ENCODE measurements at regions not wholly inside any gene's neighbourhood (a gene's known extent, or its start where the extent isn't known, plus 50 kb on each side); places are given as distances from the start of the nearest gene placed in this dataset.

DNA sequence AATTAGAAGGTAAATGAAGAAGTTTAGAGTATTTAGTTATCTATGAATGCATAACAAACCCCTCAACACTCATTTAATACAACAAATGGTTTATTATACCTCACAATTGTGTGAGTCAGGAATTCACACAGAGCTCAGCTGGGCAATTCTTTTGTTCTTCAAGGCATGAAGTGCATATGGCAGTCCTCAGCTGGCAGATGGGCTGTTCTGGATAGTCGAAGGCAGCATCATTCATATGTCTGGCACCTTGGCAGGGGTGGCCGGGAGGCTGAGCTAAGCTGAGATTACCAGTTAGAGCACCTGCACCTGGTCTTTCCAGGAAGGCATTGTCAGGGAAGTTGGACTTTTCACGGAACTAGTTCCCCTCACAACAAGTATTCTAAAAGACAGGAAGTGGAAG, 286.2 kb upstream of the DUSP10 start:
- H3K36me3 ChIP-seq (ENCODE audit: insufficient read depth, low read length): no peaks in the 10 kb centered on the region
- H3K9me3 ChIP-seq (ENCODE audit: insufficient read depth, low read length, severe bottlenecking): no peaks in the 10 kb centered on the region
- no peaks in the 10 kb centered on the region for H3K27me3 ChIP-seq (ENCODE audit: insufficient read depth, low read length, poor library complexity)
- H3K79me2 ChIP-seq (ENCODE audit: insufficient read depth, low read length): no peaks in the 10 kb centered on the region
- no peaks in the 10 kb centered on the region for H3K4me1 ChIP-seq (ENCODE audit: insufficient read depth, low read length)
- H2AFZ ChIP-seq (ENCODE audit: low read depth, low read length): no peak overlapping the region
- no peak for TF ChIP-seq EZH2 (IDR thresholded peaks at IDR 0.05; ENCODE audit: borderline replicate concordance, low read depth, low read length, severe bottlenecking)
- TF ChIP-seq, protein P1, sequence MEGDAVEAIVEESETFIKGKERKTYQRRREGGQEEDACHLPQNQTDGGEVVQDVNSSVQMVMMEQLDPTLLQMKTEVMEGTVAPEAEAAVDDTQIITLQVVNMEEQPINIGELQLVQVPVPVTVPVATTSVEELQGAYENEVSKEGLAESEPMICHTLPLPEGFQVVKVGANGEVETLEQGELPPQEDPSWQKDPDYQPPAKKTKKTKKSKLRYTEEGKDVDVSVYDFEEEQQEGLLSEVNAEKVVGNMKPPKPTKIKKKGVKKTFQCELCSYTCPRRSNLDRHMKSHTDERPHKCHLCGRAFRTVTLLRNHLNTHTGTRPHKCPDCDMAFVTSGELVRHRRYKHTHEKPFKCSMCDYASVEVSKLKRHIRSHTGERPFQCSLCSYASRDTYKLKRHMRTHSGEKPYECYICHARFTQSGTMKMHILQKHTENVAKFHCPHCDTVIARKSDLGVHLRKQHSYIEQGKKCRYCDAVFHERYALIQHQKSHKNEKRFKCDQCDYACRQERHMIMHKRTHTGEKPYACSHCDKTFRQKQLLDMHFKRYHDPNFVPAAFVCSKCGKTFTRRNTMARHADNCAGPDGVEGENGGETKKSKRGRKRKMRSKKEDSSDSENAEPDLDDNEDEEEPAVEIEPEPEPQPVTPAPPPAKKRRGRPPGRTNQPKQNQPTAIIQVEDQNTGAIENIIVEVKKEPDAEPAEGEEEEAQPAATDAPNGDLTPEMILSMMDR (IDR thresholded peaks at IDR 0.05; ENCODE audit: borderline replicate concordance, extremely low read depth, low read length, poor library complexity, severe bottlenecking): no peak
- no peak overlapping the region for H3K4me3 ChIP-seq (ENCODE audit: low read depth in 1 of 2, low read length in 2 of 2)
- H4K20me1 ChIP-seq (ENCODE audit: insufficient read depth, low read length): no peaks in the 10 kb centered on the region
- H3K27ac ChIP-seq (ENCODE audit: low read length): no peak overlapping the region
- DNase-seq: no peak
- no peak overlapping the region for H3K9ac ChIP-seq (ENCODE audit: low read depth, low read length)
- no peak for ATAC-seq (ENCODE audit: insufficient read depth, low read depth)
- H3K4me2 ChIP-seq (ENCODE audit: insufficient read depth, low read length): no peak overlapping the region

GRCh38 chr1:222026280-222026679, 284.4 kb upstream of the DUSP10 start:
- no peaks in the 10 kb centered on the region for H3K27me3 ChIP-seq (ENCODE audit: insufficient read depth, low read length, poor library complexity)
- H2AFZ ChIP-seq (ENCODE audit: low read depth, low read length): no peak overlapping the region
- no peak overlapping the region for H3K4me3 ChIP-seq (ENCODE audit: low read depth in 1 of 2, low read length in 2 of 2)
- DNase-seq (no peak), ATAC-seq (ENCODE audit: insufficient read depth, low read depth) (no peak)
- no peak overlapping the region for H3K4me2 ChIP-seq (ENCODE audit: insufficient read depth, low read length)
- no peak overlapping the region for H3K27ac ChIP-seq (ENCODE audit: low read length)
- H3K79me2 ChIP-seq (ENCODE audit: insufficient read depth, low read length): no peaks in the 10 kb centered on the region
- no peaks in the 10 kb centered on the region for H3K9me3 ChIP-seq (ENCODE audit: insufficient read depth, low read length, severe bottlenecking)
- no peaks in the 10 kb centered on the region for H4K20me1 ChIP-seq (ENCODE audit: insufficient read depth, low read length)
- TF ChIP-seq, protein P1 (IDR thresholded peaks at IDR 0.05; ENCODE audit: borderline replicate concordance, extremely low read depth, low read length, poor library complexity, severe bottlenecking): no peak
- no peak for TF ChIP-seq EZH2 (IDR thresholded peaks at IDR 0.05; ENCODE audit: borderline replicate concordance, low read depth, low read length, severe bottlenecking)
- H3K4me1 ChIP-seq (ENCODE audit: insufficient read depth, low read length): no peaks in the 10 kb centered on the region
- H3K36me3 ChIP-seq (ENCODE audit: insufficient read depth, low read length): no peaks in the 10 kb centered on the region
- H3K9ac ChIP-seq (ENCODE audit: low read depth, low read length): no peak overlapping the region

- Histone ChIP-seq H2AFZ (ENCODE audit: low read depth, low read length) (no peak overlapping the region), H3K4me2 (ENCODE audit: insufficient read depth, low read length) (no peak overlapping the region), H3K4me3 (ENCODE audit: low read depth in 1 of 2, low read length in 2 of 2) (no peak overlapping the region), H3K9ac (ENCODE audit: low read depth, low read length) (no peak overlapping the region), H3K9me3 (ENCODE audit: insufficient read depth, low read length, severe bottlenecking) (no peaks in the 10 kb centered on the region), H3K4me1 (ENCODE audit: insufficient read depth, low read length) (no peaks in the 10 kb centered on the region), H3K27me3 (ENCODE audit: insufficient read depth, low read length, poor library complexity) (no peaks in the 10 kb centered on the region), H3K27ac (ENCODE audit: low read length) (no peak overlapping the region), H3K79me2 (ENCODE audit: insufficient read depth, low read length) (no peaks in the 10 kb centered on the region), H3K36me3 (ENCODE audit: insufficient read depth, low read length) (no peaks in the 10 kb centered on the region), H4K20me1 (ENCODE audit: insufficient read depth, low read length) (no peaks in the 10 kb centered on the region)
- TF ChIP-seq, protein P1 (IDR thresholded peaks at IDR 0.05; ENCODE audit: borderline replicate concordance, extremely low read depth, low read length, poor library complexity, severe bottlenecking): no peak
- TF ChIP-seq EZH2 (IDR thresholded peaks at IDR 0.05; ENCODE audit: borderline replicate concordance, low read depth, low read length, severe bottlenecking): no peak
- DNase-seq (no peak), ATAC-seq (ENCODE audit: insufficient read depth, low read depth) (no peak)
Measured at GRCh38 chr1:222023025-222023424, 281.1 kb upstream of the DUSP10 start.

DNA sequence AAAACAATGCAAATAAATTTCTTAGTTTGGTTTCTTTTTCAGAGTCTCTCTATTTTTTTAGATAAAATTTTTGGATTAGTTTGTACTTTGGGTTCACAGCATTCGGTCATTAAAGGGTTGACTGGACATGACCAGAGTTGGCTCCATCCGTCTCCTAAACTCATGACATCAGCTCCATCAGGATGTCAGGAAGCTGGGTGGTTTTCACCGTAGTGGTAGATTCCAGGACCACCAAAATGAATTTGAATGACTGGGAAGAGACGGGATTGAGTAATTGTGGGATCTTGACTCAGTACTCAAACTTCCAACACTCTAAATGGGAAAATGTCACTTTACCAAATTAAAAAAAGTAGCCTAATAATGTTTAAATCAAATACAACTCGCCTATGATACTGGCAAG, 279.2 kb upstream of the DUSP10 start:
- TF ChIP-seq, protein P1 (IDR thresholded peaks at IDR 0.05; ENCODE audit: borderline replicate concordance, extremely low read depth, low read length, poor library complexity, severe bottlenecking): no peak
- no peak for TF ChIP-seq EZH2 (IDR thresholded peaks at IDR 0.05; ENCODE audit: borderline replicate concordance, low read depth, low read length, severe bottlenecking)
- no peak overlapping the region for H3K27ac ChIP-seq (ENCODE audit: low read length)
- no peaks in the 10 kb centered on the region for H3K27me3 ChIP-seq (ENCODE audit: insufficient read depth, low read length, poor library complexity)
- no peak overlapping the region for H2AFZ ChIP-seq (ENCODE audit: low read depth, low read length)
- H3K4me3 ChIP-seq (ENCODE audit: low read depth in 1 of 2, low read length in 2 of 2): no peak overlapping the region
- ATAC-seq (ENCODE audit: insufficient read depth, low read depth) (no peak), DNase-seq (no peak)
- H3K9ac ChIP-seq (ENCODE audit: low read depth, low read length): no peak overlapping the region
- H3K9me3 ChIP-seq (ENCODE audit: insufficient read depth, low read length, severe bottlenecking): no peaks in the 10 kb centered on the region
- no peaks in the 10 kb centered on the region for H3K36me3 ChIP-seq (ENCODE audit: insufficient read depth, low read length)
- H4K20me1 ChIP-seq (ENCODE audit: insufficient read depth, low read length): no peaks in the 10 kb centered on the region
- no peaks in the 10 kb centered on the region for H3K4me1 ChIP-seq (ENCODE audit: insufficient read depth, low read length)
- H3K79me2 ChIP-seq (ENCODE audit: insufficient read depth, low read length): no peaks in the 10 kb centered on the region
- H3K4me2 ChIP-seq (ENCODE audit: insufficient read depth, low read length): no peak overlapping the region

All from DND-41 (cell line).